HG02759 (cell line): ENCODE measurements at regions not wholly inside any gene's neighbourhood (a gene's known extent, or its start where the extent isn't known, plus 50 kb on each side); places are given as distances from the start of the nearest gene placed in this dataset.

Experiments used
- ATAC-seq: cut with Tn5 transposase; IDR thresholded peaks from one replicate; pipeline ENCODE4 v1.9.1; 2021; ENCODE audit warnings: mild to moderate bottlenecking, moderate library complexity; ENCODE audit not compliant: unreplicated experiment

DNA sequence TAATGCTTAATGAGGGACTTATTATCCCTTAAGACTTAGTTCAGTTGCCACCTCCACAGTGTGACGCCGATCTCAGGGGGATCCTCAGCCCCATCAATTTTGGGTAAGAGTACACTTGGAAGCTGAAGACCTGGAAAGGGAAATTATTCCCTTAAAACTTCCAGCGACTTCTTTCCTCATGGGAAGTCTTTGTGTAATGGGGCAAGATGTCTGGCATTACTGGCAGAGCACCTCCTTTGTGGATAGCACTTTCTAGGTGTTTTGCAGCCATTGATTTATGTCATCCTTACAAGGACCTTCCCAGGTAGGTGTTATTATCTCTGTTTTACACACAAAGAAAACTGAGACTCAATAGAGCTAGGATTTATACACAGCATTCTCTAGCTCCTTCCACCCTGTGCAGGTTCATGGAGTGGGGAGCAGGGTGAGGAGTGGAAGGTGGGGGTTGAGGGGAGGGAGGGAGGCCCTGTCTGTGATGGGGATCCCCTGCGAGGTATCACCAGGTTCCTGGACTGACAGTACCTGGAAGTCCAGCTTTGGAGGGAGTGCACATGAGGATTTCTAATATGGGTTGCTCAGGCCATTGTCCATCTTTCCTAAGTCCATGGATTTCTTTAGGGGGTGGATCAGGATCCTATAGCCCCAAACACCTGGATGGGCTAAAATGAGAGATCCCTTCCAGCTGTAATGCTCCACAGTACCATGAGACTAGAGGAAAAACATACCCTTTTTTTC is 79.4 kb downstream of the MYCN start:
- no peak for ATAC-seq

DNA sequence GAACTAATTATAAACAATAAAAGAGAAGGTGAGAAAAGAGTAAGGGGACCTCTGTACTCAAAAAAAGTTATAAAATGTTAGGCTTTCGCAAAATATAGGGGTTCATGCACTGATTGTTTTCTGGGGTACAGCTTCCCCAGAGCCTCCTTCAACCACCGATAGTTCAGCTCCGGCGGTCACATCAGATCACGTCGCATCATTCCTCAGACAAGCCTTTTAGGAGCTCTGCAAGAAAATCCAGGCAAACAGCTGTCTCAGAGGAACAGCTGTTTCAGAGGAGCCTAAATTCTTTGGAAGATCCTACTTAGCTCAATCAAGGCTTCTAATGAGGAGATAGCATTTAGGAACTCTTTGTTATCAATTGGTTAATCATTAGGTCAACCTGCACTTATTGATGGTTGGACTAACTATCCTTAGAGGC is 78.7 kb downstream of the MYCN start:
- no peak for ATAC-seq

GRCh38 chr2:16018277-16019059 is 78.1 kb downstream of the MYCN start:
- no peak for ATAC-seq

DNA sequence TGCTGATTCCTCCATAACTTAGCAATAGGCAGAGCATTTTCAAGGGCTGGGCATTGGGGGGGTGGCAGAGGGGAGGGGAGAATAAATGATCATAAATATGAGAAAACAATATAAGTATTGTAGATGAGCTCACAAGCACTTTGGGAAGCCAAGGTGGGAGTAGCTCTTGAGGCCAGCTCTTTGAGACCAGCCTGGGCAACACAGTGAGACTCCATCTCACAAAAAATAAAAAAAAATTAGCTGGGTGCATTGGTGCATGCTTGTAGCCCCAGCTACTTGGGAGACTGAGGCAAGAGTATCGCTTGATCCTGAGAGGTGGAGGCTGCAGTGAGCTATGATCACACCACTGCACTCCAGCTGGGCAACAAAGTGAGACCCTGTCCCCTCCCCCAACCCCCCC is 75.9 kb downstream of the MYCN start:
- no peak for ATAC-seq

GRCh38 chr2:16015903-16016265 is 75.5 kb downstream of the MYCN start:
- ATAC-seq = no peak

- ATAC-seq = no peak
These were observed 75.0 kb downstream of the MYCN start for GRCh38 chr2:16015210-16015902.

- no peak for ATAC-seq
These were observed 74.5 kb downstream of the MYCN start for GRCh38 chr2:16014802-16015201.

DNA sequence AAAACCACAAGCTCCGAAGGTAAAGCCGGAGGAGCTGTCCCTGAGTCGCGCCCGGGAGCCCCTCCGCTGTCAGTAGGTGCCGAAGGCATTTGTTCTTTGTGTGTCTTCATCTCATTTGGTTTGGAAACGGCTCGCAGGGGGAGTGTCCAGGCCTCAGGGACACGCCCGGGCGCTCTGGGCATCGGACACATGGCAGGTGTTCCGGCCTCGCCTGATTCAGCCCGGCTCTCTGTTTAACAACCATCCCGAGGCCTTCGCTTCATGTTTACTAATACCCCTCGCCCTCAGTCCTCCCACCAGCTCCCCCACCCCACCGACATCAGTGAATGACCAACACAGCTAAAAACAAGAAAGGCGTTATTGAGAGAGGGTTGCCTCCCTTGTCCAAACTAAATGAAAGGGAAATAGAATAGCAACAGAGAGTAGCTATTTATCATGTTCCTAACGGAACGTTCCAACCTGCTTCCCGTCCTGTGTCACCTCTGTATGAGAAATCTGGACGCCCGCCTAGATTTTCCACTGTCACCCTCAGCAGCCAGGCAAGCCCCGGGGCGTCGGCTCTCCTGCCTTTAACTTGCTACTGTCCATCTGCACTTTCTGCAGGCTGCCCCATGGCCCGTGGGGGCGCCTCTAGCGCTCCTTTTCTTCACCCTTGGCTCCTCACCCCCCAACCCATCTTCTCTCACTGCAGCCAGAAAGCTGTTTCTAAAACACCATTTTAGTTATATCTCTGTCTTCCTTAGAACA is 73.9 kb downstream of the MYCN start:
- no peak for ATAC-seq

- no peak for ATAC-seq
These were observed 73.1 kb downstream of the MYCN start for GRCh38 chr2:16013359-16013911.

GRCh38 chr2:16012626-16013358 is 72.4 kb downstream of the MYCN start:
- ATAC-seq = no peak

DNA sequence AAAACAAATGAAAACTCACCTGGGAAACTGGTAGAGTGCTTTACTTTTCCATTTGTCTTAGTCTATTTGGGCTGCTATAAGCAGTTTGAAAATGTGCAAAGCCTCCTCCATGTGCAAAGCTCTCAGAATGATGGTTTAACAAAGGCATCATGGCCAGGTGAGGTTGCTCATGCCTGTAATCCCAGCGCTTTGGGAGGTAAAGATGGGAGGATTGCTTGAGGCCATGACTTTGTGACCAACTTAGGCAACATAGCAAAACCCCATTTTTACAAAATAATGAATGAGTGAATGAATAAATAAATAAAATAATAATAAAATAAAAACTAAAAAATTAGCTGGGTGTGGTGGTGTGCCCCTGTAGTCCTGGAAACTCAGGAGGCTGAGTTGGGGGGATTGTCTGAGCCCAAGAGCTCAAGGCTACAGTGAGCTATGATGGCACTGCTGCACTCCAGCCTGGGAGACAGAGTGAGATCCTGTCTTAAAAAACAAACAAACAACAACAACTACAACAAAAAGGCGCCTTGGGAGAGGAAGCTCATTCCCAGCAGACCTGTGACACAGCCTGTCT is 71.8 kb downstream of the MYCN start:
- no peak for ATAC-seq

- no peak for ATAC-seq
These were observed 71.2 kb downstream of the MYCN start for GRCh38 chr2:16011621-16011960.

DNA sequence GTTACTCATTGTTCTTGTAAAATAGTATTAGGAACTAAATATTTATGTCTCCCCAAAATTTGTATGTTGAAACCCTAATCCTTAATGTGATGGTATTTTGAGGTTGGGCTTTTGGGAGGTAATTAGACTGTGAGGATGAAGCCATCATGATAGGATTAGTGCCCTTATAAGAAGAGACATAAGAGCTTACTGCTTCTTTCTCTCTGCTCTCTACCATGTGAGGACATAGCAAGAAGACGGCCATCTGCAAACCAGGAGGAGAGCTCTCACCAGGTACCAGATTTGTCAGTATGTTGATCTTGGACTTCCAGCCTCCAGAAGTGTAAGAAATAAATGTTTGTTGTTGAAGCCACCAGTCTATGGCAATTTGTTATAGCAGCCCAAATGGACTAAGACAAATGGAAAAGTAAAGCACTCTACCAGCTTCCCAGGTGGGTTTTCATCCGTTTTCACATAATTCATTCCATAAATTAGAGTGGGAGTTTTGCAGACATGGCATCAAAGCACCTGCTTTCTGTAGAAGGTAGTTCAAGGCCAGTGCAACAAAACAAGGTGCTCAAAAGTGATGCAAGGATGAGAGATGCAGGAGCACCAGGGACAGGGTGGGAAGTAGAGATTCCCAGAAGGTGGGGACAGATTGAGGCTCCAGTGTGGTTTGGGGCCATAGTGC is 70.7 kb downstream of the MYCN start:
- ATAC-seq = no peak

DNA sequence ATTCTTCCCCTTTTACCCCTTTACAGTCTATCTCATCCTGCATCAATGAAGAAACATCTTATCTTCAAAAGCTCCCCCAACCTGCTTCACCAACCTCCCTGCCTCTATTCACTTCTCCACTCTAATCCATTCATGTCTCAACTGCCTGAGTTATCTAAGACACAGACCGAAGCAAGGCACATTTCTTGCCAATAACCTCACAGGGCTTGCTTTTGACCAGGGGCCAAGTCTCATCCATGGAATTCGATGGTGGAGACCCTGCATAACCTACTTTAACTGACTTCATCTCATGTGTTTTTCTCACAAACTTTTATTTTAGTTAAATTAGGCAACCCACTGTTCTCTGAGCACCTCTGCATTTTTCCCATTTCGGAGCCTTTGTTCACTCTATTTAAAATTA is 69.7 kb downstream of the MYCN start:
- no peak for ATAC-seq

DNA sequence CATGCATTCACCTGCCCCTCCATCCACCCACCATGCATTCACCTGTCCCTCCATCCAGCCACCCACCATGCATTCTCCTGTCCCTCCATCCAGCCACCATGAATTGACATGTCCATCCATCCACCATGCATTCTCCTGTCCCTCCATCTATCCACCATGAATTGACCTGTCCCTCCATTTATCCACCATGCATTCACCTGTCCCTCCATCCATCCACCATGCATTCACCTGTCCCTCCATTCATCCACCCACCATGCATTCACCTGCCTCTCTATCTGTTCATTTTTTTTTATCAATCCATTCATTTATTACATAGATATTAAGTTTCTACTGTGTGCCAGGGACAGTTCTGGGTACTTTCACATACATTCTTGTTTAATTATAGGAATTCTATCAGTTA is 69.2 kb downstream of the MYCN start:
- ATAC-seq = no peak

DNA sequence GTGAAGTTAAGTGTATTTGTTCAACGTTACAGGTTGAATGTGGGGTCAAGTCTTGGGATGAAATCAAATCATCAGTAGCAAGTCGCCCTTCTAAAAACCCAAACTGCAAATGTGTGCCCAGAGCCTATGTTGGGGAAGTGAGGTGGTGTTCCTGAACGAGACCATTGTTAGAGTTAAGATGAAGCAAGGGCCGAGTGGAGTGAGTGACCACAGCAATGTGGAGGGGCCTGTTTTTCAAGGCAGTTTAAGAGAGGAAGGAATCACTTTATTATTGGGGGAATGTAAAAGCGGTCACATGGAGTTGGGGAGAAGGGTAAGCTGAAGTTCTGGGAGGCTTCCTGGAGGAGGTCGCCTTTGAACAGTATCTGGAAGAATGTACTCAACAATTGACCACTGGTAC is 68.5 kb downstream of the MYCN start:
- ATAC-seq = no peak

GRCh38 chr2:16008331-16008850 is 68.0 kb downstream of the MYCN start:
- ATAC-seq = no peak

GRCh38 chr2:16007167-16007934 is 67.0 kb downstream of the MYCN start:
- ATAC-seq = no peak
